ENCODE measurements at regions not wholly inside any gene's neighbourhood (a gene's known extent, or its start where the extent isn't known, plus 50 kb on each side); places are given as distances from the start of the nearest gene placed in this dataset.

GRCh38 chr10:32141018-32141807, 85.0 kb upstream of the KIF5B start:
- POLR2A ChIA-PET = no interaction called here
- Histone ChIP-seq H3K4me1 (replicated peaks in 1 of 2; ENCODE audit: control insufficient read depth in 2 of 2, insufficient read depth in 2 of 2, low read length in 2 of 2) (peaks cover 4 to 10% of the 10 kb centered on the region in 2 experiments; a peak in 3 of 5 replicates), H4K20me1 (replicated peaks; ENCODE audit: control insufficient read depth, insufficient read depth, low read length) (no peaks in the 10 kb centered on the region), H3K27ac (ENCODE audit: extremely low read depth, low read depth, low read length) (no peak overlapping the region), H2AFZ (ENCODE audit: low read depth, low read length) (no peak overlapping the region), H3K9me3 (replicated peaks; ENCODE audit: control insufficient read depth, insufficient read depth, low read depth, low read length) (no peaks in the 10 kb centered on the region), H3K27me3 (ENCODE audit: control insufficient read depth in 2 of 2, insufficient read depth in 2 of 2, low read length in 2 of 2) (no peaks in the 10 kb centered on the region), H3K79me2 (ENCODE audit: control insufficient read depth, insufficient read depth, low read length) (no peaks in the 10 kb centered on the region), H3K4me2 (ENCODE audit: insufficient read depth, low read length) (no peak overlapping the region), H3K9ac (ENCODE audit: insufficient read depth in 1 of 2, low read depth in 2 of 2, low read length in 2 of 2) (no peak overlapping the region), H3K36me3 (ENCODE audit: control insufficient read depth, insufficient read depth, low read length) (no peaks in the 10 kb centered on the region), H3K9me1 (ENCODE audit: control insufficient read depth, insufficient read depth, low read length) (peaks cover 3% of the 10 kb centered on the region), H3K4me3 (no peak overlapping the region)
- BruUV-seq (replicated peaks) = no TSS peak
- FAIRE-seq = no peak
- CTCF ChIA-PET (ENCODE audit: low intra/inter-chr PET ratio) = no interaction called here
- in situ Hi-C loops (cut with MboI) = no loop called here
- TF ChIP-seq CEBPB (tag; IDR thresholded peaks at IDR 0.05) (peak; percentile 13; the same call in 1 of the 2 replicates), RFX1 (IDR thresholded peaks at IDR 0.05) (no peak)
- WGBS (ENCODE audit: insufficient coverage, low coverage, missing lambda C conversion rate) = 67% methylated on average over 7 of the region's 12 CpGs
- intact Hi-C loops (cut with micrococcal nuclease) = loop anchor here (10.0 kb wide), 1 partner anchor 86 kb away; the partner anchor contains the start of gene KIF5B
- no peak for ATAC-seq
- DNase-seq (ENCODE audit: extremely low read depth in 1 of 4, low spot score in 3 of 4) = no peak

- DNase-seq (ENCODE audit: extremely low read depth in 1 of 4, low spot score in 3 of 4) (no peak), ATAC-seq (no peak), FAIRE-seq (no peak)
- Histone ChIP-seq H3K9me1 (ENCODE audit: control insufficient read depth, insufficient read depth, low read length) (peaks cover 3% of the 10 kb centered on the region), H3K36me3 (ENCODE audit: control insufficient read depth, insufficient read depth, low read length) (no peaks in the 10 kb centered on the region), H3K79me2 (ENCODE audit: control insufficient read depth, insufficient read depth, low read length) (no peaks in the 10 kb centered on the region), H3K4me3 (no peak overlapping the region), H3K9me3 (replicated peaks; ENCODE audit: control insufficient read depth, insufficient read depth, low read depth, low read length) (no peaks in the 10 kb centered on the region), H3K4me1 (replicated peaks in 1 of 2; ENCODE audit: control insufficient read depth in 2 of 2, insufficient read depth in 2 of 2, low read length in 2 of 2) (peaks cover 4 to 10% of the 10 kb centered on the region in 2 experiments; a peak in 3 of 5 replicates), H3K27ac (ENCODE audit: extremely low read depth, low read depth, low read length) (no peak overlapping the region), H3K9ac (ENCODE audit: insufficient read depth in 1 of 2, low read depth in 2 of 2, low read length in 2 of 2) (no peak overlapping the region), H4K20me1 (replicated peaks; ENCODE audit: control insufficient read depth, insufficient read depth, low read length) (no peaks in the 10 kb centered on the region), H3K4me2 (ENCODE audit: insufficient read depth, low read length) (no peak overlapping the region), H3K27me3 (ENCODE audit: control insufficient read depth in 2 of 2, insufficient read depth in 2 of 2, low read length in 2 of 2) (no peaks in the 10 kb centered on the region), H2AFZ (ENCODE audit: low read depth, low read length) (no peak overlapping the region)
- intact Hi-C loops (cut with micrococcal nuclease) (loop anchor here (10.0 kb wide), 1 partner anchor 86 kb away; the partner anchor contains the start of gene KIF5B), in situ Hi-C loops (cut with MboI) (no loop called here)
- CTCF ChIA-PET (ENCODE audit: low intra/inter-chr PET ratio) = no interaction called here
- WGBS (ENCODE audit: insufficient coverage, low coverage, missing lambda C conversion rate) = 73% methylated on average over 4 of the region's 4 CpGs
- POLR2A ChIA-PET = interaction anchor here (0.7 kb wide), 1 partner anchor 9 kb away, joined by 5 read pairs; no protein-coding TSS in a partner anchor
- no TSS peak for BruUV-seq (replicated peaks)
- TF ChIP-seq PRPF4 (IDR thresholded peaks at IDR 0.05; ENCODE audit: insufficient read depth, low read depth, low read length, poor library complexity, severe bottlenecking) (no peak), HOXB6 (CRISPR knock-in tag; IDR thresholded peaks at IDR 0.05; ENCODE audit: borderline replicate concordance) (no peak), ZNF551 (CRISPR knock-in tag; IDR thresholded peaks at IDR 0.05) (no peak), COPS2 (conservative IDR thresholded peaks at IDR 0.05) (no peak), RUNX1 (IDR thresholded peaks at IDR 0.05; ENCODE audit: low read depth) (no peak), ZNF398 (CRISPR knock-in tag; IDR thresholded peaks at IDR 0.05) (no peak), ZBTB11 (CRISPR knock-in tag; IDR thresholded peaks at IDR 0.05) (no peak)
Measured at GRCh38 chr10:32140403-32140802, 84.2 kb upstream of the KIF5B start.

All from K562 (cell line).